ENCODE measurements at regions not wholly inside any gene's neighbourhood (a gene's known extent, or its start where the extent isn't known, plus 50 kb on each side); places are given as distances from the start of the nearest gene placed in this dataset.

- Histone ChIP-seq H3K4me3 (ENCODE audit: low read depth, low read length, poor library complexity, severe bottlenecking) (no peak overlapping the region), H3K9me2 (ENCODE audit: low read depth, low read length) (no peaks in the 10 kb centered on the region), H3K9ac (ENCODE audit: low read length) (no peak overlapping the region), H3K27ac (ENCODE audit: low read depth, low read length, poor library complexity, severe bottlenecking) (no peak overlapping the region), H3K9me3 (ENCODE audit: low read length) (no peaks in the 10 kb centered on the region), H4K20me1 (ENCODE audit: insufficient read depth, low read length) (no peaks in the 10 kb centered on the region), H3K36me3 (ENCODE audit: insufficient read depth, low read length) (no peaks in the 10 kb centered on the region), H2AFZ (ENCODE audit: low read length) (no peak overlapping the region), H3K27me3 (ENCODE audit: insufficient read depth, low read length) (no peaks in the 10 kb centered on the region), H3K4me1 (ENCODE audit: insufficient read depth, low read length, severe bottlenecking) (no peaks in the 10 kb centered on the region), H3K79me2 (ENCODE audit: insufficient read depth, low read length) (no peaks in the 10 kb centered on the region), H3F3A (ENCODE audit: insufficient read depth, low read length) (no peaks in the 10 kb centered on the region), H3K4me2 (ENCODE audit: low read length) (no peak overlapping the region)
- TF ChIP-seq CTCF (IDR thresholded peaks at IDR 0.05; ENCODE audit: low read length) (no peak), EZH2 (IDR thresholded peaks at IDR 0.05; ENCODE audit: borderline replicate concordance, low read length) (no peak)
These were observed 296.1 kb upstream of the SOX9 start for GRCh38 chr17:71824671-71825070.

GRCh38 chr17:71825687-71826086 is 295.1 kb upstream of the SOX9 start:
- no peak overlapping the region for H2AFZ ChIP-seq (ENCODE audit: low read length)
- H3K9ac ChIP-seq (ENCODE audit: low read length), result no peak overlapping the region
- no peak overlapping the region for H3K4me3 ChIP-seq (ENCODE audit: low read depth, low read length, poor library complexity, severe bottlenecking)
- no peaks in the 10 kb centered on the region for H3K27me3 ChIP-seq (ENCODE audit: insufficient read depth, low read length)
- no peaks in the 10 kb centered on the region for H3K4me1 ChIP-seq (ENCODE audit: insufficient read depth, low read length, severe bottlenecking)
- no peaks in the 10 kb centered on the region for H4K20me1 ChIP-seq (ENCODE audit: insufficient read depth, low read length)
- H3K27ac ChIP-seq (ENCODE audit: low read depth, low read length, poor library complexity, severe bottlenecking), result no peak overlapping the region
- TF ChIP-seq EZH2 (IDR thresholded peaks at IDR 0.05; ENCODE audit: borderline replicate concordance, low read length) (no peak), CTCF (IDR thresholded peaks at IDR 0.05; ENCODE audit: low read length) (no peak)
- no peaks in the 10 kb centered on the region for H3K9me3 ChIP-seq (ENCODE audit: low read length)
- H3F3A ChIP-seq (ENCODE audit: insufficient read depth, low read length), result no peaks in the 10 kb centered on the region
- no peaks in the 10 kb centered on the region for H3K36me3 ChIP-seq (ENCODE audit: insufficient read depth, low read length)
- no peaks in the 10 kb centered on the region for H3K9me2 ChIP-seq (ENCODE audit: low read depth, low read length)
- no peak overlapping the region for H3K4me2 ChIP-seq (ENCODE audit: low read length)
- no peaks in the 10 kb centered on the region for H3K79me2 ChIP-seq (ENCODE audit: insufficient read depth, low read length)

- no peak overlapping the region for H3K9ac ChIP-seq (ENCODE audit: low read length)
These were observed 292.6 kb upstream of the SOX9 start for GRCh38 chr17:71828182-71828596.

More at GRCh38 chr17:71828182-71828596, 292.6 kb upstream of the SOX9 start:
- Histone ChIP-seq H3K27me3 (ENCODE audit: insufficient read depth, low read length) (no peaks in the 10 kb centered on the region), H3K4me1 (ENCODE audit: insufficient read depth, low read length, severe bottlenecking) (no peaks in the 10 kb centered on the region), H3K4me2 (ENCODE audit: low read length) (no peak overlapping the region), H3F3A (ENCODE audit: insufficient read depth, low read length) (no peaks in the 10 kb centered on the region), H2AFZ (ENCODE audit: low read length) (no peak overlapping the region), H4K20me1 (ENCODE audit: insufficient read depth, low read length) (no peaks in the 10 kb centered on the region), H3K9me2 (ENCODE audit: low read depth, low read length) (no peaks in the 10 kb centered on the region), H3K36me3 (ENCODE audit: insufficient read depth, low read length) (no peaks in the 10 kb centered on the region), H3K27ac (ENCODE audit: low read depth, low read length, poor library complexity, severe bottlenecking) (no peak overlapping the region), H3K9me3 (ENCODE audit: low read length) (no peaks in the 10 kb centered on the region), H3K79me2 (ENCODE audit: insufficient read depth, low read length) (no peaks in the 10 kb centered on the region), H3K4me3 (ENCODE audit: low read depth, low read length, poor library complexity, severe bottlenecking) (no peak overlapping the region)
- TF ChIP-seq EZH2 (IDR thresholded peaks at IDR 0.05; ENCODE audit: borderline replicate concordance, low read length) (no peak), CTCF (IDR thresholded peaks at IDR 0.05; ENCODE audit: low read length) (no peak)

Measured in OCI-LY1 (cell line).